GM12891 (cell line): ENCODE measurements at regions not wholly inside any gene's neighbourhood (a gene's known extent, or its start where the extent isn't known, plus 50 kb on each side); places are given as distances from the start of the nearest gene placed in this dataset.

Experiments used
- POLR2A ChIP-seq: IDR thresholded peaks from 2 replicates; pipeline ENCODE4 v1.6.1; 2011; ENCODE audit warnings: low read depth, low read length, control low read depth
- POLR2AphosphoS5 ChIP-seq: IDR thresholded peaks from 2 replicates; pipeline ENCODE4 v1.6.1; 2011; ENCODE audit warnings: low read depth, low read length, control low read depth
- TAF1 ChIP-seq: IDR thresholded peaks from 2 replicates; pipeline ENCODE4 v1.6.1; 2011; ENCODE audit warnings: low read depth, low read length, control low read depth

DNA sequence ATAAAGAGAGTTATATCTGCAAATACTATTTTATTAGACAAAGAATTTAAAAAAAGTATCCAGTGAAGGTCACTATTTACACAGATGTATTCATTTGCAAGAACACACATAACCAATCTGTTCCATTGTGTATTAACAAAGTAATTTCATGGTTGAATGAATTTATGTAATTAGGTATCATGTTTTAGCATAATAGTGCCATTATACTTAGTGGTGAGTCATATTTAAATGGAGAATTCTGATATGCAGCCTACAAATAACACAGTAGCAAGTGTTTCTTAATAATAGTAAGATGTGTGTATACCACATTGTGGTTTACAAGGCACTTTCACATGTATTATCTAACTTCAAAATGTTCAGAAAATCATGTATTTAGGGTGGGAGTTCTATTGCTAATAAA lies 1028.5 kb upstream of the ACO1 start:
- TF ChIP-seq POLR2A (no peak), POLR2AphosphoS5 (no peak), TAF1 (no peak)
